ENCODE measurements at regions not wholly inside any gene's neighbourhood (a gene's known extent, or its start where the extent isn't known, plus 50 kb on each side); places are given as distances from the start of the nearest gene placed in this dataset.

- Histone ChIP-seq H3K9me3 (ENCODE audit: insufficient read depth in 2 of 2, low read depth in 1 of 2, low read length in 1 of 2) (no peaks in the 10 kb centered on the region), H2BK12ac (ENCODE audit: low read depth, low read length) (no peak overlapping the region), H4K20me1 (replicated peaks in 1 of 2; ENCODE audit: control insufficient read depth in 1 of 2, insufficient read depth in 2 of 2, low read length in 2 of 2) (no peaks in the 10 kb centered on the region), H3K14ac (ENCODE audit: insufficient read length) (no peak overlapping the region), H3K36me3 (ENCODE audit: control insufficient read depth in 2 of 4, insufficient read depth in 4 of 4, low read length in 3 of 4) (no peaks in the 10 kb centered on the region), H2BK15ac (ENCODE audit: low read length) (no peak overlapping the region), H3K56ac (replicated peaks; ENCODE audit: insufficient read length, low read depth, low read length) (no peak overlapping the region), H4K8ac (ENCODE audit: extremely low read depth, insufficient read depth, low read length) (no peak overlapping the region), H3K23ac (ENCODE audit: insufficient read length) (no peak overlapping the region), H3K27me3 (replicated peaks in 1 of 4; ENCODE audit: control insufficient read depth in 3 of 4, extremely low read depth in 1 of 4, insufficient read depth in 3 of 4, low read length in 3 of 4) (no peaks in the 10 kb centered on the region), H3K4me2 (ENCODE audit: insufficient read depth in 1 of 2, low read depth in 2 of 2, low read length in 2 of 2) (no peak overlapping the region), H3K79me2 (ENCODE audit: control insufficient read depth in 1 of 2, insufficient read depth in 2 of 2, low read length in 2 of 2) (no peaks in the 10 kb centered on the region), H3K9ac (replicated peaks in 1 of 4; ENCODE audit: extremely low read depth in 1 of 4, low read depth in 3 of 4, low read length in 3 of 4) (no peak overlapping the region), H3K4me1 (replicated peaks in 1 of 4; ENCODE audit: control insufficient read depth in 3 of 4, insufficient read depth in 4 of 4, low read length in 3 of 4) (no peaks in the 10 kb centered on the region), H2BK5ac (ENCODE audit: low read depth, low read length) (no peak overlapping the region), H2AFZ (ENCODE audit: low read length) (no peak overlapping the region), H3K27ac (ENCODE audit: low read depth, low read length) (no peak overlapping the region), H4K91ac (replicated peaks; ENCODE audit: insufficient read length, low read length) (no peak overlapping the region), H4K5ac (ENCODE audit: insufficient read length, low read depth, low read length) (no peak overlapping the region), H3K4ac (replicated peaks; ENCODE audit: insufficient read length, low read depth, low read length) (no peak overlapping the region), H3K23me2 (ENCODE audit: low read depth, low read length) (no peaks in the 10 kb centered on the region), H3K79me1 (ENCODE audit: low read depth, low read length) (no peaks in the 10 kb centered on the region), H3K4me3 (ENCODE audit: extremely low read depth in 1 of 4, insufficient read depth in 2 of 4, low read depth in 3 of 4, low read length in 4 of 4) (no peak overlapping the region), H2AK5ac (ENCODE audit: low read depth, low read length) (no peak overlapping the region), H3K18ac (ENCODE audit: extremely low read depth, low read length) (no peak overlapping the region), H2BK120ac (replicated peaks; ENCODE audit: low read depth, low read length) (no peak overlapping the region), H2BK20ac (ENCODE audit: low read length) (no peak overlapping the region)
- DNase-seq (ENCODE audit: low read depth in 1 of 2, low spot score in 2 of 2), result no peak
- ChIA-PET POLR2A (ENCODE audit: partially characterized antibody) (no interaction called here), CTCF (ENCODE audit: partially characterized antibody) (no interaction called here)
- FAIRE-seq, result no peak
- no peak for TF ChIP-seq KDM4A (IDR thresholded peaks at IDR 0.05; ENCODE audit: low read depth, low read length, severe bottlenecking)
- whole genome bisulfite sequencing, 2 experiments (ENCODE audit: extremely low coverage in 1 of 2, insufficient coverage in 1 of 2, insufficient read length in 1 of 2, insufficient replicate concordance in 2 of 2, low coverage in 1 of 2, low lambda C conversion rate in 2 of 2, missing lambda C conversion rate in 1 of 2), result 91% methylated on average over 2 of the region's 2 CpGs; no CpG with 5 or more reads in 1 of the 2 experiments
Measured at GRCh38 chr17:70510288-70510687, 341.0 kb downstream of the KCNJ2 start.
